Thoracic aorta (tissue), 2 donors: ENCODE measurements at regions not wholly inside any gene's neighbourhood (a gene's known extent, or its start where the extent isn't known, plus 50 kb on each side); places are given as distances from the start of the nearest gene placed in this dataset.
"Not testable (repeated sequence)": the region's sequence is repeated elsewhere in the genome, so short reads cannot be mapped to it uniquely, and the experiment has no call there.

Experiments used
- ATAC-seq: fragments of 150-250 bp; one replicate; pipeline ENCODE4 v1.8.0; 2017; ENCODE audit warnings: low read depth; ENCODE audit not compliant: insufficient number of reproducible peaks, low FRiP score
- DNase-seq: peaks from one replicate; pipeline ENCODE4 v3.0.0-alpha.2; 2020; ENCODE audit warnings: low spot score
- H3K27ac ChIP-seq, 2 donors: fragments of 200-600 bp; sonication (generic); 1 replicate in 1 of 2; 2 replicates in 1 of 2; pipeline ENCODE4 v1.5.1; 2016; ENCODE audit warnings: mild to moderate bottlenecking in 2 of 2, moderate library complexity in 2 of 2
- H3K27me3 ChIP-seq: fragments of 200-600 bp; sonication (generic); replicated peaks from 2 replicates; pipeline ENCODE4 v1.6.0; 2016; ENCODE audit warnings: mild to moderate bottlenecking; ENCODE audit not compliant: insufficient read depth
- H3K36me3 ChIP-seq: fragments of 200-600 bp; sonication (generic); one replicate; pipeline ENCODE4 v1.5.1; 2016
- H3K4me1 ChIP-seq, 2 donors: fragments of 200-600 bp; sonication (generic); 1 replicate in 1 of 2; 2 replicates in 1 of 2; pipeline versions ENCODE4 v1.5.1 to v1.6.0; 2016; ENCODE audit warnings: low read depth in 2 of 2, mild to moderate bottlenecking in 1 of 2; ENCODE audit not compliant: control insufficient read depth in 1 of 2
- H3K4me3 ChIP-seq: fragments of 200-600 bp; sonication (generic); 2 replicates; pipeline ENCODE4 v1.5.1; 2016; ENCODE audit warnings: mild to moderate bottlenecking
- H3K9me3 ChIP-seq: fragments of 200-600 bp; sonication (generic); 2 replicates; pipeline ENCODE4 v1.5.1; 2016
- TF ChIP-seq, protein P1 (sequence below): fragments of 200-600 bp; sonication (generic); IDR thresholded peaks from one replicate; pipeline ENCODE4 v1.5.1; 2019; ENCODE audit warnings: antibody characterized with exemption

DNA sequence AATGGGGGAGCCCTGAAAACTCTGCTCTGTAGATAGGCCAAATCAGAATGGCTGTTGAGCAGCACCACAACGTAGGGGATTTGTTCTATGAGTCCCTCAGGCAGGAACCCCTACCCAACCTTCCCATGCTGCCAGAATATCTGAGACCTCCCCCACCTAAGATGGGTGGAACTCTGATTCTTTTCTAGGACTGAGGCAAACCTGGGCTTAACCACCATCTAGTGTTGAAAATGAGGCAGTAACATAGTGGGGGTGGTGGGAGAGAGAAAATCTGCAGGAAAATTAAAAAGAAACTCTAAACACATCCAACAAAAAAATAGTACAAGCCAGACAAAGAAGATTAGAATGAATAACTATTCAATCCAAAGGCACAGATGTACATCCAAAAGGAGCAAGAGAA lies 228.4 kb downstream of the ATPSCKMT start:
- no peak overlapping the region for H3K27ac ChIP-seq
- H3K4me1 ChIP-seq = no peaks in the 10 kb centered on the region
- H3K4me3 ChIP-seq = no peak overlapping the region
- H3K27me3 ChIP-seq = no peaks in the 10 kb centered on the region
- TF ChIP-seq, protein P1, sequence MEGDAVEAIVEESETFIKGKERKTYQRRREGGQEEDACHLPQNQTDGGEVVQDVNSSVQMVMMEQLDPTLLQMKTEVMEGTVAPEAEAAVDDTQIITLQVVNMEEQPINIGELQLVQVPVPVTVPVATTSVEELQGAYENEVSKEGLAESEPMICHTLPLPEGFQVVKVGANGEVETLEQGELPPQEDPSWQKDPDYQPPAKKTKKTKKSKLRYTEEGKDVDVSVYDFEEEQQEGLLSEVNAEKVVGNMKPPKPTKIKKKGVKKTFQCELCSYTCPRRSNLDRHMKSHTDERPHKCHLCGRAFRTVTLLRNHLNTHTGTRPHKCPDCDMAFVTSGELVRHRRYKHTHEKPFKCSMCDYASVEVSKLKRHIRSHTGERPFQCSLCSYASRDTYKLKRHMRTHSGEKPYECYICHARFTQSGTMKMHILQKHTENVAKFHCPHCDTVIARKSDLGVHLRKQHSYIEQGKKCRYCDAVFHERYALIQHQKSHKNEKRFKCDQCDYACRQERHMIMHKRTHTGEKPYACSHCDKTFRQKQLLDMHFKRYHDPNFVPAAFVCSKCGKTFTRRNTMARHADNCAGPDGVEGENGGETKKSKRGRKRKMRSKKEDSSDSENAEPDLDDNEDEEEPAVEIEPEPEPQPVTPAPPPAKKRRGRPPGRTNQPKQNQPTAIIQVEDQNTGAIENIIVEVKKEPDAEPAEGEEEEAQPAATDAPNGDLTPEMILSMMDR = no peak
- ATAC-seq (no peak), DNase-seq (no peak)
- H3K9me3 ChIP-seq = no peaks in the 10 kb centered on the region
- H3K36me3 ChIP-seq = no peaks in the 10 kb centered on the region

DNA sequence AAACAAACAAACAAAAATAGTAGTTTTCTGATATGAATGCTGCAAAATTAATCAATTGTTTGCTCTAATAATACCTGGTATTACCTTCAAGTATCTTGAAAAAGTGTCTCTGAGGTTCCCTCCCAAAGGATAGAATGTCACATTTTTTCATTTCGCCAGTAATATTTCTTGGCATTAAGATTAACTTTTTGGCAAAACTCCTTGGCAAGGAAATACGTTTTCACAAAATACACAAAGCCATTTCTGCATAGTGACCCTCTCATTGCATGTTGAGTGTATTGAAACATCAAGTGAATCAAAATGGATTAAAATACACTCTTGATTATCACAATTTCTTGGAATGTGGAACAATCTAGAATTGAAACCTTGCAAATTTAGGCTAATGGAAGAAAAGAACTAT lies 230.5 kb downstream of the ATPSCKMT start:
- TF ChIP-seq, protein P1 = no peak
- H3K9me3 ChIP-seq = no peaks in the 10 kb centered on the region
- no peaks in the 10 kb centered on the region for H3K27me3 ChIP-seq
- no peak for ATAC-seq
- H3K36me3 ChIP-seq = no peaks in the 10 kb centered on the region
- no peaks in the 10 kb centered on the region for H3K4me1 ChIP-seq
- DNase-seq = no peak
- H3K27ac ChIP-seq = no peak overlapping the region
- H3K4me3 ChIP-seq = no peak overlapping the region

DNA sequence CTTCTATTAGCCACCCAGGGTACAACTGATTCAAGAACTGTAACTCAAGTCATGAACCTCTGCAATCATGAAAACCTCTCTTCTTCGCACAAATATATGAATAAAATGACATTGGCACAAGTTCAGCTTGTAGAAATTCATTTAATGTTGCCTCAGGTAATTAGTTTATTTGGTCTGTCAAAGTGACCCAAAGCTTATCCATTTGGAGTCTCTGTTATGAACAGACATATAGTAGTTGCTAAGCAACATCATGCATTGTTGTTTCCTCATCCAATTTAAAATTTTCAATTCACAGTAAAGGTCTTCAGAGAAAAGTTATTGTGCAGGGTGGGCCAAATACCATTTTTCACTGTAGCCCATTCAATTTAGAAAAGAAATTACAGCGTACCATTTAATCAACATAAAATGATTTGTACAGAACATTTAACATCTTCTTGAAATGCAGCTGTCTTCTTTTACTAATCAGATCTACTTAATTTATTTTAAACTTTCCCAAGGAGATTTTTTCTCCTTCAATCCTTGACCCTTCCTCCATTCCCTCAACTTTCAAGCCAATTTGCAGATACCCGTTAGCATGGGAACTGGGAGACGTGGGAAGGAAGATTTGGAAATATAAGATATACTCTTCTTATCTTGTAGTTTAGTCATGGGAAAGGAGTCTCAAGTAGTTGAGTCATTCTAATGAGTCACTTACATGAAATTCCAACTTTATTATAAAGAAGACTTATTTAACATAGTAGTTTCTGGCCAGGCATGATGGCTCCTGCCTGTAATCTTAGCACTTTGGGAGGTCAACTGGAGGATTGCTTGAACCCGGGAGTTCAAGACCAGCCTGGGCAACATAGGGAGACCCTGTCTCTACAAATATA lies 231.3 kb downstream of the ATPSCKMT start:
- H3K4me3 ChIP-seq = no peak overlapping the region
- H3K27ac ChIP-seq = no peak overlapping the region
- no peaks in the 10 kb centered on the region for H3K9me3 ChIP-seq
- no peaks in the 10 kb centered on the region for H3K4me1 ChIP-seq
- TF ChIP-seq, protein P1 = no peak
- DNase-seq (no peak), ATAC-seq (no peak)
- no peaks in the 10 kb centered on the region for H3K27me3 ChIP-seq
- no peaks in the 10 kb centered on the region for H3K36me3 ChIP-seq

- no peaks in the 10 kb centered on the region for H3K4me1 ChIP-seq
- no peak for ATAC-seq
Measured at GRCh38 chr5:10017786-10018185, 231.9 kb downstream of the ATPSCKMT start.

GRCh38 chr5:10016559-10016958 lies 233.1 kb downstream of the ATPSCKMT start:
- not testable (repeated sequence) for DNase-seq, H3K9me3 ChIP-seq, H3K27ac ChIP-seq, H3K36me3 ChIP-seq, ATAC-seq, H3K4me3 ChIP-seq, H3K4me1 ChIP-seq, H3K27me3 ChIP-seq

More at GRCh38 chr5:10017786-10018185, 231.9 kb downstream of the ATPSCKMT start:
- no peaks in the 10 kb centered on the region for H3K36me3 ChIP-seq
- no peak overlapping the region for H3K4me3 ChIP-seq
- H3K27ac ChIP-seq = no peak overlapping the region
- H3K27me3 ChIP-seq = no peaks in the 10 kb centered on the region
- no peak for DNase-seq
- TF ChIP-seq, protein P1 = no peak
- no peaks in the 10 kb centered on the region for H3K9me3 ChIP-seq

DNA sequence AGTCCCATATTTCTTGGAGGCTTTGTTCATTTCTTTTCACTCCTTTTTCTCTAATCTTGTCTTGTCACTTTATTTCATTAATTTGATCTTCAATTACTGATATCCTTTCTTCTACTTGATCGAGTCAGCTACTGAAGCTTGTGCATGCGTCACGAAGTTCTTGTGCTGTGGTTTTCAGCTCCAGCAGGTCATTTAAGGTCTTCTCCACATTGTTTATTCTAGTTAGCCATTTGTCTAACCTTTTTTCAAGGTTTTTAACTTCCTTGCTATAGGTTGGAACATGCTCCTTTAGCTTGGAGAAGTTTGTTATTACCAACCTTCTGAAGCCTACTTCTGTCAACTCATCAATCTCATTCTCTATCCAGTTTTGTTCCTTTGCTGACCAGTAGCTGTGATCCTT lies 234.0 kb downstream of the ATPSCKMT start:
- not testable (repeated sequence) for H3K4me1 ChIP-seq, ATAC-seq, H3K36me3 ChIP-seq, H3K27ac ChIP-seq, H3K27me3 ChIP-seq, DNase-seq, H3K4me3 ChIP-seq, H3K9me3 ChIP-seq
